ENCODE measurements at regions not wholly inside any gene's neighbourhood (a gene's known extent, or its start where the extent isn't known, plus 50 kb on each side); places are given as distances from the start of the nearest gene placed in this dataset.

- CTCF ChIA-PET: interaction anchor here (0.6 kb wide), 1 partner anchor 915 kb away, joined by 3 read pairs; no protein-coding TSS in a partner anchor
- Mint-ChIP-seq H3K27me3 (no peaks in the 10 kb centered on the region), H3K4me3 (no peak overlapping the region), H3K4me1 (ENCODE audit: low read depth) (no peaks in the 10 kb centered on the region), H3K9me3 (peaks cover 6% of the 10 kb centered on the region), H3K27ac (no peak overlapping the region), H3K36me3 (no peaks in the 10 kb centered on the region)
- DNase-seq: no peak
- intact Hi-C loops (cut with micrococcal nuclease): no loop called here
- POLR2A ChIA-PET: no interaction called here
Measured at GRCh38 chr11:23233075-23233474, 372.8 kb upstream of the CCDC179 start.

GRCh38 chr11:23236826-23237555, 376.7 kb upstream of the CCDC179 start:
- Mint-ChIP-seq H3K36me3 (no peaks in the 10 kb centered on the region), H3K27ac (no peak overlapping the region), H3K4me1 (ENCODE audit: low read depth) (no peaks in the 10 kb centered on the region), H3K27me3 (no peaks in the 10 kb centered on the region), H3K4me3 (no peak overlapping the region), H3K9me3 (no peaks in the 10 kb centered on the region)
- no peak for DNase-seq
- POLR2A ChIA-PET: no interaction called here
- CTCF ChIA-PET: no interaction called here
- intact Hi-C loops (cut with micrococcal nuclease): no loop called here

- ChIA-PET CTCF (no interaction called here), POLR2A (no interaction called here)
- intact Hi-C loops (cut with micrococcal nuclease): no loop called here
- H3K9me3 Mint-ChIP-seq: peaks cover 3% of the 10 kb centered on the region
- H3K27me3 Mint-ChIP-seq: no peaks in the 10 kb centered on the region
- no peaks in the 10 kb centered on the region for H3K4me1 Mint-ChIP-seq (ENCODE audit: low read depth)
- H3K4me3 Mint-ChIP-seq: no peak overlapping the region
- no peaks in the 10 kb centered on the region for H3K36me3 Mint-ChIP-seq
- H3K27ac Mint-ChIP-seq: no peak overlapping the region
- no peak for DNase-seq
Measured at GRCh38 chr11:23252426-23252825, 392.2 kb upstream of the CCDC179 start.

- ChIA-PET POLR2A (no interaction called here), CTCF (no interaction called here)
- H3K27ac Mint-ChIP-seq: no peak overlapping the region
- no peaks in the 10 kb centered on the region for H3K36me3 Mint-ChIP-seq
- no peaks in the 10 kb centered on the region for H3K27me3 Mint-ChIP-seq
- peaks cover 7% of the 10 kb centered on the region for H3K9me3 Mint-ChIP-seq
- DNase-seq: no peak
- no peak overlapping the region for H3K4me3 Mint-ChIP-seq
- intact Hi-C loops (cut with micrococcal nuclease): no loop called here
- no peaks in the 10 kb centered on the region for H3K4me1 Mint-ChIP-seq (ENCODE audit: low read depth)
Measured at GRCh38 chr11:23257088-23257487, 396.8 kb upstream of the CCDC179 start.

- no peak overlapping the region for H3K4me3 Mint-ChIP-seq
- intact Hi-C loops (cut with micrococcal nuclease): no loop called here
- no peaks in the 10 kb centered on the region for H3K27me3 Mint-ChIP-seq
- H3K9me3 Mint-ChIP-seq: peaks cover 9% of the 10 kb centered on the region
- H3K36me3 Mint-ChIP-seq: no peaks in the 10 kb centered on the region
- H3K27ac Mint-ChIP-seq: no peak overlapping the region
- CTCF ChIA-PET: no interaction called here
- no peaks in the 10 kb centered on the region for H3K4me1 Mint-ChIP-seq (ENCODE audit: low read depth)
- DNase-seq: no peak
- POLR2A ChIA-PET: no interaction called here
Measured at GRCh38 chr11:23257556-23257955, 397.3 kb upstream of the CCDC179 start.

GRCh38 chr11:23263466-23263865, 403.2 kb upstream of the CCDC179 start:
- Mint-ChIP-seq H3K4me3 (no peak overlapping the region), H3K9me3 (peaks cover 11% of the 10 kb centered on the region), H3K27me3 (no peaks in the 10 kb centered on the region), H3K36me3 (no peaks in the 10 kb centered on the region), H3K4me1 (ENCODE audit: low read depth) (no peaks in the 10 kb centered on the region), H3K27ac (no peak overlapping the region)
- intact Hi-C loops (cut with micrococcal nuclease): no loop called here
- ChIA-PET POLR2A (no interaction called here), CTCF (no interaction called here)
- DNase-seq: no peak

- Mint-ChIP-seq H3K4me3 (no peak overlapping the region), H3K36me3 (no peaks in the 10 kb centered on the region), H3K9me3 (peaks cover 6% of the 10 kb centered on the region), H3K27me3 (no peaks in the 10 kb centered on the region), H3K27ac (no peak overlapping the region), H3K4me1 (ENCODE audit: low read depth) (no peaks in the 10 kb centered on the region)
- no peak for DNase-seq
- ChIA-PET CTCF (no interaction called here), POLR2A (no interaction called here)
- intact Hi-C loops (cut with micrococcal nuclease): no loop called here
Measured at GRCh38 chr11:23272095-23272494, 411.8 kb upstream of the CCDC179 start.

GRCh38 chr11:23278121-23278520, 417.8 kb upstream of the CCDC179 start:
- Mint-ChIP-seq H3K27ac (no peak overlapping the region), H3K4me3 (no peak overlapping the region)

GRCh38 chr11:23280088-23280487, 419.8 kb upstream of the CCDC179 start:
- ChIA-PET POLR2A (no interaction called here), CTCF (no interaction called here)
- H3K27me3 Mint-ChIP-seq: no peaks in the 10 kb centered on the region
- no peaks in the 10 kb centered on the region for H3K4me1 Mint-ChIP-seq (ENCODE audit: low read depth)
- no peaks in the 10 kb centered on the region for H3K36me3 Mint-ChIP-seq
- H3K9me3 Mint-ChIP-seq: peaks cover 12% of the 10 kb centered on the region
- no peak overlapping the region for H3K4me3 Mint-ChIP-seq
- intact Hi-C loops (cut with micrococcal nuclease): no loop called here
- DNase-seq: no peak
- H3K27ac Mint-ChIP-seq: no peak overlapping the region

More at GRCh38 chr11:23278121-23278520, 417.8 kb upstream of the CCDC179 start:
- intact Hi-C loops (cut with micrococcal nuclease): no loop called here
- no peak for DNase-seq
- CTCF ChIA-PET: no interaction called here
- no peaks in the 10 kb centered on the region for H3K4me1 Mint-ChIP-seq (ENCODE audit: low read depth)
- no peaks in the 10 kb centered on the region for H3K36me3 Mint-ChIP-seq
- H3K9me3 Mint-ChIP-seq: peaks cover 13% of the 10 kb centered on the region
- POLR2A ChIA-PET: no interaction called here
- no peaks in the 10 kb centered on the region for H3K27me3 Mint-ChIP-seq

- ChIA-PET CTCF (no interaction called here), POLR2A (no interaction called here)
- Mint-ChIP-seq H3K9me3 (peaks cover 13% of the 10 kb centered on the region), H3K27me3 (no peaks in the 10 kb centered on the region), H3K4me3 (no peak overlapping the region), H3K4me1 (ENCODE audit: low read depth) (no peaks in the 10 kb centered on the region), H3K27ac (no peak overlapping the region), H3K36me3 (no peaks in the 10 kb centered on the region)
- DNase-seq: no peak
- intact Hi-C loops (cut with micrococcal nuclease): no loop called here
Measured at GRCh38 chr11:23283666-23284065, 423.4 kb upstream of the CCDC179 start.

- Mint-ChIP-seq H3K27ac (no peak overlapping the region), H3K27me3 (no peaks in the 10 kb centered on the region), H3K4me3 (no peak overlapping the region), H3K9me3 (peaks cover 13% of the 10 kb centered on the region), H3K4me1 (ENCODE audit: low read depth) (no peaks in the 10 kb centered on the region), H3K36me3 (no peaks in the 10 kb centered on the region)
- intact Hi-C loops (cut with micrococcal nuclease): no loop called here
- CTCF ChIA-PET: no interaction called here
- no peak for DNase-seq
- POLR2A ChIA-PET: no interaction called here
Measured at GRCh38 chr11:23284631-23285030, 424.4 kb upstream of the CCDC179 start.

GRCh38 chr11:23288003-23288783, 427.9 kb upstream of the CCDC179 start:
- intact Hi-C loops (cut with micrococcal nuclease): no loop called here
- CTCF ChIA-PET: no interaction called here
- no peak for DNase-seq
- POLR2A ChIA-PET: no interaction called here
- no peak overlapping the region for H3K4me3 Mint-ChIP-seq
- no peak overlapping the region for H3K27ac Mint-ChIP-seq
- H3K4me1 Mint-ChIP-seq (ENCODE audit: low read depth): no peaks in the 10 kb centered on the region
- peaks cover 14% of the 10 kb centered on the region for H3K9me3 Mint-ChIP-seq
- H3K27me3 Mint-ChIP-seq: no peaks in the 10 kb centered on the region
- H3K36me3 Mint-ChIP-seq: no peaks in the 10 kb centered on the region

GRCh38 chr11:23295241-23295640, 435.0 kb upstream of the CCDC179 start:
- H3K36me3 Mint-ChIP-seq: no peaks in the 10 kb centered on the region

More at GRCh38 chr11:23295241-23295640, 435.0 kb upstream of the CCDC179 start:
- H3K4me1 Mint-ChIP-seq (ENCODE audit: low read depth): no peaks in the 10 kb centered on the region
- H3K27me3 Mint-ChIP-seq: no peaks in the 10 kb centered on the region
- peaks cover 10% of the 10 kb centered on the region for H3K9me3 Mint-ChIP-seq
- intact Hi-C loops (cut with micrococcal nuclease): no loop called here
- no peak overlapping the region for H3K27ac Mint-ChIP-seq
- DNase-seq: no peak
- CTCF ChIA-PET: no interaction called here
- POLR2A ChIA-PET: no interaction called here
- H3K4me3 Mint-ChIP-seq: no peak overlapping the region
